WTC11 (cell line): ENCODE measurements at regions not wholly inside any gene's neighbourhood (a gene's known extent, or its start where the extent isn't known, plus 50 kb on each side); places are given as distances from the start of the nearest gene placed in this dataset.

ENCODE experiments used
- ATAC-seq: fragments of 200-7000 bp; cut with Tn5 transposase; 2 replicates; pipeline ENCODE4 v1.10.0; 2021; ENCODE audit warnings: mild to moderate bottlenecking, moderate library complexity
- CTCF ChIA-PET: fragments of 300-600 bp; sonication (Branson Sonifier 250); formaldehyde crosslinking; loops from one replicate; lab custom pipeline; 2021; ENCODE audit warnings: antibody characterized with exemption; lab: Charles Lee
- POLR2A ChIA-PET: fragments of 350-600 bp; sonication (Branson Sonifier 250); formaldehyde crosslinking; loops from one replicate; lab custom pipeline; 2021; ENCODE audit warnings: antibody characterized with exemption; lab: Charles Lee
- DNase-seq: peaks from one replicate; pipeline ENCODE4 v3.0.0; 2021; ENCODE audit warnings: low spot score
- H3K27ac Mint-ChIP-seq: 2 replicates; pipeline ENCODE4 v1.8.0; 2021; ENCODE audit warnings: mixed read lengths
- H3K27me3 Mint-ChIP-seq: 2 replicates; pipeline ENCODE4 v1.8.0; 2021; ENCODE audit warnings: low read depth, mild to moderate bottlenecking, moderate library complexity, mixed read lengths
- H3K36me3 Mint-ChIP-seq: 2 replicates; pipeline ENCODE4 v1.8.0; 2021; ENCODE audit warnings: mixed read lengths
- H3K4me1 Mint-ChIP-seq: 2 replicates; pipeline ENCODE4 v1.8.0; 2022; ENCODE audit warnings: mixed read lengths
- H3K4me3 Mint-ChIP-seq: 2 replicates; pipeline ENCODE4 v1.8.0; 2021; ENCODE audit warnings: mild to moderate bottlenecking, moderate library complexity, mixed read lengths
- H3K9me3 Mint-ChIP-seq: 2 replicates; pipeline ENCODE4 v1.8.0; 2021; ENCODE audit warnings: mixed read lengths
- ATF1 ChIP-seq: sonication (generic); formaldehyde crosslinking; IDR thresholded peaks from 2 replicates; pipeline ENCODE4 v1.8.1; 2023; ENCODE audit warnings: mild to moderate bottlenecking, moderate library complexity, missing genetic modification reagents
- EMX1 ChIP-seq: fragments of 250-450 bp; sonication (Bioruptor Pico); IDR thresholded peaks from 2 replicates; pipeline ENCODE4 v1.8.0; 2021; ENCODE audit warnings: mild to moderate bottlenecking
- ETV6 ChIP-seq: sonication (generic); formaldehyde crosslinking; IDR thresholded peaks from 2 replicates; pipeline ENCODE4 v1.8.1; 2022; ENCODE audit warnings: mild to moderate bottlenecking, missing genetic modification reagents
- FOXJ3 ChIP-seq: sonication (generic); formaldehyde crosslinking; IDR thresholded peaks from 2 replicates; pipeline ENCODE4 v1.9.0; 2021; ENCODE audit warnings: missing genetic modification reagents, mild to moderate bottlenecking, borderline replicate concordance
- JUN ChIP-seq: sonication (generic); formaldehyde crosslinking; IDR thresholded peaks from 2 replicates; pipeline ENCODE4 v1.8.0; 2023; ENCODE audit warnings: mild to moderate bottlenecking, missing genetic modification reagents
- RELA ChIP-seq: sonication (generic); formaldehyde crosslinking; IDR thresholded peaks from 2 replicates; pipeline ENCODE4 v1.8.1; 2022; ENCODE audit warnings: missing genetic modification reagents, mild to moderate bottlenecking, borderline replicate concordance
- ZNF121 ChIP-seq: sonication (generic); formaldehyde crosslinking; IDR thresholded peaks from 2 replicates; pipeline ENCODE4 v1.8.0; 2023; ENCODE audit warnings: missing genetic modification reagents
- ZNF423 ChIP-seq: fragments of 250-450 bp; sonication (Bioruptor Pico); IDR thresholded peaks from 2 replicates; pipeline ENCODE4 v2.1.2; 2022; ENCODE audit warnings: mild to moderate bottlenecking, moderate library complexity
- TF ChIP-seq, protein P1 (sequence below): sonication (generic); formaldehyde crosslinking; IDR thresholded peaks from 2 replicates; pipeline ENCODE4 v1.8.1; 2023; ENCODE audit warnings: mild to moderate bottlenecking, missing genetic modification reagents, borderline replicate concordance
- TF ChIP-seq, protein P2 (sequence below): sonication (generic); formaldehyde crosslinking; IDR thresholded peaks from 2 replicates; pipeline ENCODE4 v1.8.1; 2022; ENCODE audit warnings: low read depth, mild to moderate bottlenecking, moderate library complexity, missing genetic modification reagents, borderline replicate concordance
- TF ChIP-seq, protein P3 (sequence below): fragments of 250-450 bp; sonication (Bioruptor Pico); conservative IDR thresholded peaks from 2 replicates; pipeline ENCODE4 v1.9.0; 2021; ENCODE audit warnings: mild to moderate bottlenecking
- TF ChIP-seq, protein P4 (sequence below): fragments of 250-450 bp; sonication (Bioruptor Pico); IDR thresholded peaks from 2 replicates; pipeline ENCODE4 v1.8.0; 2021; ENCODE audit warnings: mild to moderate bottlenecking
- TF ChIP-seq, protein P5 (sequence below): sonication (generic); formaldehyde crosslinking; IDR thresholded peaks from 2 replicates; pipeline ENCODE4 v1.8.1; 2022; ENCODE audit warnings: missing genetic modification reagents, borderline replicate concordance
- TF ChIP-seq, protein P6 (sequence below): sonication (generic); formaldehyde crosslinking; IDR thresholded peaks from 2 replicates; pipeline ENCODE4 v1.8.1; 2023; ENCODE audit warnings: mild to moderate bottlenecking, missing genetic modification reagents

DNA sequence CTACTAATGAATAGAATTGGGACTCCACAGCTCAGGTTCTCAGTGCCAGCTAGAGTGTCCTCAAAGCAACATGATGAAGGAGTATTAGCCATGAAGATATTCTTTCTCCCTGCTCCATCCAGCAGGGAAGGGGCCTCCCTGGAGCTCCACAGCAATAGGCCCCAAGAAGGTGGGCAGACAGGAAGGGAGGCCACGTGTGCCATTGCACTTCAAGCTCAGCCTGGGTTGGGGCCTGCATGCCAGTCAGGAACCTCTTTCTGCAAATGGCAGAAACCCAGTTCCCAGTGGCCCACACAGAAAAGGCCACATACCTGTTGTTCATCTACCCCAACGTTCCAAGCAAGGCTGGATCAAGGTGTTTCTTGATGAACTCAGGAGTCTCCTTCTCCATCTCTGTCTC, 357.5 kb upstream of the SFSWAP start (continued):
- TF ChIP-seq, protein P1, sequence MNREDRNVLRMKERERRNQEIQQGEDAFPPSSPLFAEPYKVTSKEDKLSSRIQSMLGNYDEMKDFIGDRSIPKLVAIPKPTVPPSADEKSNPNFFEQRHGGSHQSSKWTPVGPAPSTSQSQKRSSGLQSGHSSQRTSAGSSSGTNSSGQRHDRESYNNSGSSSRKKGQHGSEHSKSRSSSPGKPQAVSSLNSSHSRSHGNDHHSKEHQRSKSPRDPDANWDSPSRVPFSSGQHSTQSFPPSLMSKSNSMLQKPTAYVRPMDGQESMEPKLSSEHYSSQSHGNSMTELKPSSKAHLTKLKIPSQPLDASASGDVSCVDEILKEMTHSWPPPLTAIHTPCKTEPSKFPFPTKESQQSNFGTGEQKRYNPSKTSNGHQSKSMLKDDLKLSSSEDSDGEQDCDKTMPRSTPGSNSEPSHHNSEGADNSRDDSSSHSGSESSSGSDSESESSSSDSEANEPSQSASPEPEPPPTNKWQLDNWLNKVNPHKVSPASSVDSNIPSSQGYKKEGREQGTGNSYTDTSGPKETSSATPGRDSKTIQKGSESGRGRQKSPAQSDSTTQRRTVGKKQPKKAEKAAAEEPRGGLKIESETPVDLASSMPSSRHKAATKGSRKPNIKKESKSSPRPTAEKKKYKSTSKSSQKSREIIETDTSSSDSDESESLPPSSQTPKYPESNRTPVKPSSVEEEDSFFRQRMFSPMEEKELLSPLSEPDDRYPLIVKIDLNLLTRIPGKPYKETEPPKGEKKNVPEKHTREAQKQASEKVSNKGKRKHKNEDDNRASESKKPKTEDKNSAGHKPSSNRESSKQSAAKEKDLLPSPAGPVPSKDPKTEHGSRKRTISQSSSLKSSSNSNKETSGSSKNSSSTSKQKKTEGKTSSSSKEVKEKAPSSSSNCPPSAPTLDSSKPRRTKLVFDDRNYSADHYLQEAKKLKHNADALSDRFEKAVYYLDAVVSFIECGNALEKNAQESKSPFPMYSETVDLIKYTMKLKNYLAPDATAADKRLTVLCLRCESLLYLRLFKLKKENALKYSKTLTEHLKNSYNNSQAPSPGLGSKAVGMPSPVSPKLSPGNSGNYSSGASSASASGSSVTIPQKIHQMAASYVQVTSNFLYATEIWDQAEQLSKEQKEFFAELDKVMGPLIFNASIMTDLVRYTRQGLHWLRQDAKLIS (CRISPR knock-in tag), result no peak
- no peak for TF ChIP-seq EMX1 (CRISPR knock-in tag)
- TF ChIP-seq ZNF121 (CRISPR knock-in tag), result no peak

DNA sequence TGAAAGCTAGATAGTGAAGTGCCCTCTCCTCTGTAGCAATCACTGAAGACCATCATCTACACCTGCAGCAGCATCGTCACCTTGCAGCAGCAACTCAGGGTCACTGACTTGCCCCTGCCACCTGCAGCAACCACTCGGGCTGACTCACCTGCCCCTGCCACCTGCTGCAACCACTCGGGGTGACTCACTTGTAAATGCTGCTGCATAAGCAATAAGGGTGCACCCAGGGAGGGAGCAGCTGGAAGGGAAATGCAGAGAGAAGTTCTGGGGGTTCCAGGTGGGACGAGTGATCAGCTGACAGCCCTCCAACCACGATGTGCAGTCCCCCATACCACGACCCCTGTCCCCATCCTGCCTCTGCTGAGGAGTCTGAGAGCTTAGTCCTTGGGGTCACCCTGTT, 357.1 kb upstream of the SFSWAP start:
- H3K36me3 Mint-ChIP-seq, result peaks cover 4% of the 10 kb centered on the region; the same call in 1 of the 2 replicates
- CTCF ChIA-PET, result no interaction called here
- H3K27ac Mint-ChIP-seq, result no peak overlapping the region
- ATAC-seq, result no peak
- DNase-seq, result no peak
- POLR2A ChIA-PET, result no interaction called here
- TF ChIP-seq, protein P2, sequence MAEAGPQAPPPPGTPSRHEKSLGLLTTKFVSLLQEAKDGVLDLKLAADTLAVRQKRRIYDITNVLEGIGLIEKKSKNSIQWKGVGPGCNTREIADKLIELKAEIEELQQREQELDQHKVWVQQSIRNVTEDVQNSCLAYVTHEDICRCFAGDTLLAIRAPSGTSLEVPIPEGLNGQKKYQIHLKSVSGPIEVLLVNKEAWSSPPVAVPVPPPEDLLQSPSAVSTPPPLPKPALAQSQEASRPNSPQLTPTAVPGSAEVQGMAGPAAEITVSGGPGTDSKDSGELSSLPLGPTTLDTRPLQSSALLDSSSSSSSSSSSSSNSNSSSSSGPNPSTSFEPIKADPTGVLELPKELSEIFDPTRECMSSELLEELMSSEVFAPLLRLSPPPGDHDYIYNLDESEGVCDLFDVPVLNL (CRISPR knock-in tag), result no peak
- TF ChIP-seq ZNF423 (CRISPR knock-in tag) (no peak), ETV6 (no peak), ATF1 (CRISPR knock-in tag) (no peak), FOXJ3 (CRISPR knock-in tag) (no peak), RELA (no peak), JUN (CRISPR knock-in tag) (no peak)
- TF ChIP-seq, protein P3, sequence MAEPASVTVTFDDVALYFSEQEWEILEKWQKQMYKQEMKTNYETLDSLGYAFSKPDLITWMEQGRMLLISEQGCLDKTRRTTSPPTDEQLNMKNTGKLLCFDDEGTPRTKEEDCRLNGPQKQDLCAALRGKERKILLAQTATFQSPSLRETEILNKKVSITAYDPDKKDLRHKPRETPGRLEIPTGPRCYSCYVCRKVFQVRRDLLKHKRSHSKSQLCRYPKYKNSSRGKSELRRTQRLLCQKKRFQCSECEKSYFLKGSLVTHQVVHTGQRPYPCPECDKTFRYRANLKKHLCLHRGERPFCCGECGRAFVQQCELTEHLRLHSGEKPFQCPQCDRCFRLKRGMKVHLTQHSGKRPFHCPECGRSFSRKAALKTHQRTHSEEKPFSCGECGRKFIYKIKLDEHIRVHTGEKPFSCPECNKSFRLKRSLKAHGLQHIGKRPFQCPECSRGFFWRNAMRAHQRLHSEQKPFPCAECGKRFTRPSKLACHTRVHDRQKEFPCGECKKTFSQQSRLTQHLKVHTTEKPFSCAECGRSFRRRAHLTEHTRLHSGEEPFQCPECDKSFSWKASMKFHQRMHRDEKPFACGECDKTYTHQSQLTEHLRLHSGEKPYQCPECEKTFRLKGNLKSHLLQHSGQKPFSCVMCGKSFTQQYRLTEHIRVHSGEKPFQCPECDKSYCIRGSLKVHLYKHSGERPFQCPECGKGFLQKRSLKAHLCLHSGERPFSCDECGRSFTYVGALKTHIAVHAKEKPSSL (CRISPR knock-in tag), result no peak
- TF ChIP-seq, protein P4, sequence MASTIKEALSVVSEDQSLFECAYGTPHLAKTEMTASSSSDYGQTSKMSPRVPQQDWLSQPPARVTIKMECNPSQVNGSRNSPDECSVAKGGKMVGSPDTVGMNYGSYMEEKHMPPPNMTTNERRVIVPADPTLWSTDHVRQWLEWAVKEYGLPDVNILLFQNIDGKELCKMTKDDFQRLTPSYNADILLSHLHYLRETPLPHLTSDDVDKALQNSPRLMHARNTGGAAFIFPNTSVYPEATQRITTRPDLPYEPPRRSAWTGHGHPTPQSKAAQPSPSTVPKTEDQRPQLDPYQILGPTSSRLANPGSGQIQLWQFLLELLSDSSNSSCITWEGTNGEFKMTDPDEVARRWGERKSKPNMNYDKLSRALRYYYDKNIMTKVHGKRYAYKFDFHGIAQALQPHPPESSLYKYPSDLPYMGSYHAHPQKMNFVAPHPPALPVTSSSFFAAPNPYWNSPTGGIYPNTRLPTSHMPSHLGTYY (CRISPR knock-in tag), result no peak
- TF ChIP-seq, protein P5, sequence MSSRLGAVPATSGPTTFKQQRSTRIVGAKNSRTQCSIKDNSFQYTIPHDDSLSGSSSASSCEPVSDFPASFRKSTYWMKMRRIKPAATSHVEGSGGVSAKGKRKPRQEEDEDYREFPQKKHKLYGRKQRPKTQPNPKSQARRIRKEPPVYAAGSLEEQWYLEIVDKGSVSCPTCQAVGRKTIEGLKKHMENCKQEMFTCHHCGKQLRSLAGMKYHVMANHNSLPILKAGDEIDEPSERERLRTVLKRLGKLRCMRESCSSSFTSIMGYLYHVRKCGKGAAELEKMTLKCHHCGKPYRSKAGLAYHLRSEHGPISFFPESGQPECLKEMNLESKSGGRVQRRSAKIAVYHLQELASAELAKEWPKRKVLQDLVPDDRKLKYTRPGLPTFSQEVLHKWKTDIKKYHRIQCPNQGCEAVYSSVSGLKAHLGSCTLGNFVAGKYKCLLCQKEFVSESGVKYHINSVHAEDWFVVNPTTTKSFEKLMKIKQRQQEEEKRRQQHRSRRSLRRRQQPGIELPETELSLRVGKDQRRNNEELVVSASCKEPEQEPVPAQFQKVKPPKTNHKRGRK, result no peak
- TF ChIP-seq, protein P6, sequence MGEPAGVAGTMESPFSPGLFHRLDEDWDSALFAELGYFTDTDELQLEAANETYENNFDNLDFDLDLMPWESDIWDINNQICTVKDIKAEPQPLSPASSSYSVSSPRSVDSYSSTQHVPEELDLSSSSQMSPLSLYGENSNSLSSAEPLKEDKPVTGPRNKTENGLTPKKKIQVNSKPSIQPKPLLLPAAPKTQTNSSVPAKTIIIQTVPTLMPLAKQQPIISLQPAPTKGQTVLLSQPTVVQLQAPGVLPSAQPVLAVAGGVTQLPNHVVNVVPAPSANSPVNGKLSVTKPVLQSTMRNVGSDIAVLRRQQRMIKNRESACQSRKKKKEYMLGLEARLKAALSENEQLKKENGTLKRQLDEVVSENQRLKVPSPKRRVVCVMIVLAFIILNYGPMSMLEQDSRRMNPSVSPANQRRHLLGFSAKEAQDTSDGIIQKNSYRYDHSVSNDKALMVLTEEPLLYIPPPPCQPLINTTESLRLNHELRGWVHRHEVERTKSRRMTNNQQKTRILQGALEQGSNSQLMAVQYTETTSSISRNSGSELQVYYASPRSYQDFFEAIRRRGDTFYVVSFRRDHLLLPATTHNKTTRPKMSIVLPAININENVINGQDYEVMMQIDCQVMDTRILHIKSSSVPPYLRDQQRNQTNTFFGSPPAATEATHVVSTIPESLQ (CRISPR knock-in tag), result no peak
- TF ChIP-seq, all 79 proteins: peak for 0
- Mint-ChIP-seq H3K4me1 (peaks cover 20% of the 10 kb centered on the region), H3K9me3 (peaks cover 7% of the 10 kb centered on the region), H3K27me3 (no peaks in the 10 kb centered on the region; the same call in 1 of the 2 replicates), H3K4me3 (no peak overlapping the region)
